Epithelial cell of proximal tubule (primary cell): ENCODE measurements at regions not wholly inside any gene's neighbourhood (a gene's known extent, or its start where the extent isn't known, plus 50 kb on each side); places are given as distances from the start of the nearest gene placed in this dataset.

Source experiments
- DNase-seq: peaks from one replicate; pipeline ENCODE4 v3.0.0-alpha.2; 2011; ENCODE audit warnings: low read depth
- H3K4me3 ChIP-seq: 2 replicates; pipeline ENCODE4 v1.5.1; 2011; ENCODE audit warnings: low read depth, mild to moderate bottlenecking, low read length
- TF ChIP-seq, protein P1 (sequence below): conservative IDR thresholded peaks from 2 replicates; pipeline ENCODE4 v1.5.1; 2012; ENCODE audit warnings: low read depth, mild to moderate bottlenecking, low read length

DNA sequence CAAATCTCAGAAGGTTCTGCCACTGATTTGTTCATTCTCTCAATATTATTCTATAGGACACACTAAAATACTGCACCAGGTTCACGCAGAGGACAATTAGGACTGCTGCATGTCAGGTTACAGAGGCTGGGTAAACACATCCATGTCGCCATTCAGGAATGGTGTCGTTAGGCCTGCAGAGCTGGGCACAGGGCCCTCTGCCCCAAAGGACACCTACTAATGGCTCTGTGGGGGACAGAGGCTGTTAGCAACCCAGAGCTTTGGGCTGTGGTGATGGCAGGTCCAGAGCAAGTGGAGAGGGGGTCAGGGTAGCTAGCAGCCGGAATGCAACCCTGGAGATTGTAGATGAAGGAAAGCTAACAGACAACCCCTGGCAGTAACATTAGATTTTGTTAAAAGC lies 115.9 kb downstream of the TTC32 start:
- TF ChIP-seq, protein P1, sequence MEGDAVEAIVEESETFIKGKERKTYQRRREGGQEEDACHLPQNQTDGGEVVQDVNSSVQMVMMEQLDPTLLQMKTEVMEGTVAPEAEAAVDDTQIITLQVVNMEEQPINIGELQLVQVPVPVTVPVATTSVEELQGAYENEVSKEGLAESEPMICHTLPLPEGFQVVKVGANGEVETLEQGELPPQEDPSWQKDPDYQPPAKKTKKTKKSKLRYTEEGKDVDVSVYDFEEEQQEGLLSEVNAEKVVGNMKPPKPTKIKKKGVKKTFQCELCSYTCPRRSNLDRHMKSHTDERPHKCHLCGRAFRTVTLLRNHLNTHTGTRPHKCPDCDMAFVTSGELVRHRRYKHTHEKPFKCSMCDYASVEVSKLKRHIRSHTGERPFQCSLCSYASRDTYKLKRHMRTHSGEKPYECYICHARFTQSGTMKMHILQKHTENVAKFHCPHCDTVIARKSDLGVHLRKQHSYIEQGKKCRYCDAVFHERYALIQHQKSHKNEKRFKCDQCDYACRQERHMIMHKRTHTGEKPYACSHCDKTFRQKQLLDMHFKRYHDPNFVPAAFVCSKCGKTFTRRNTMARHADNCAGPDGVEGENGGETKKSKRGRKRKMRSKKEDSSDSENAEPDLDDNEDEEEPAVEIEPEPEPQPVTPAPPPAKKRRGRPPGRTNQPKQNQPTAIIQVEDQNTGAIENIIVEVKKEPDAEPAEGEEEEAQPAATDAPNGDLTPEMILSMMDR: no peak
- DNase-seq: no peak
- no peak overlapping the region for H3K4me3 ChIP-seq

GRCh38 chr2:19785447-19785846 lies 116.3 kb downstream of the TTC32 start:
- H3K4me3 ChIP-seq: no peak overlapping the region
- DNase-seq: no peak
- TF ChIP-seq, protein P1: no peak

DNA sequence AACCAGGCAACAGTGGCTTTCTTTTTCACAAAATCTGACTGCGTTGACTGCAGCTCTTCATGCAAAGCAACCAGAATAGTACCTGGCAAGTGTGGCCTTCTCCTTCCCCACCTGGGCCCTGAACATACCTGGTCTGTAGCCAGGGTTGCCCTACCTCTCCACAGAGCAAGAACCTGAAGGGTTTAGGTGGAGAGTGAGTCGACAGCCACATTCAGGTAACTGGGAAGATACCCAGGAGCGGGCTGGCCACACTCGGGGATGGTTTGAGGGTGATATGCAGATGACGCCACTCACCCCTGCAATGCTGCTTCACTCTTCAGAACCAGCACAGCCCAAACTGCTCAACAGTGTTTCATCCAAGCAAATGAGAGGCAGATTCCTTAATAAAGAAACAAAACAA lies 117.3 kb downstream of the TTC32 start:
- H3K4me3 ChIP-seq: no peak overlapping the region
- TF ChIP-seq, protein P1: no peak
- DNase-seq: no peak

DNA sequence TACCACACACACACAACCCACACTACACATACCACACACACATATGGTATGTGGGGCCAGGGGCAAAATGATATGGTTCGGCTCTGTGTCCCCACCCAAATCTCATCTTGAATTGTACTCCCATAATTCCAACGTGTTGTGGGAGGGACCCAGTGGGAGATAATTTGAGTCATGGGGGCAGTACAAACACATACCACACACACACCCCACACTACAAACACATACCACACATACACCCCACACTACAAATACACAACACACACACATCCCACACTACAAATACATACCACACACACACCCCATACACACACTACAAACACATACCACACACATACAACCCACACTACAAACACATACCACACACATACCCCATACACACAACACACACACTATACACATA lies 117.8 kb downstream of the TTC32 start:
- H3K4me3 ChIP-seq: no peak overlapping the region
- TF ChIP-seq, protein P1: no peak
- DNase-seq: no peak

- no peak overlapping the region for H3K4me3 ChIP-seq
- peak; percentile 59 for DNase-seq
- TF ChIP-seq, protein P1: no peak
These were observed 124.8 kb downstream of the TTC32 start for GRCh38 chr2:19776941-19777514.

DNA sequence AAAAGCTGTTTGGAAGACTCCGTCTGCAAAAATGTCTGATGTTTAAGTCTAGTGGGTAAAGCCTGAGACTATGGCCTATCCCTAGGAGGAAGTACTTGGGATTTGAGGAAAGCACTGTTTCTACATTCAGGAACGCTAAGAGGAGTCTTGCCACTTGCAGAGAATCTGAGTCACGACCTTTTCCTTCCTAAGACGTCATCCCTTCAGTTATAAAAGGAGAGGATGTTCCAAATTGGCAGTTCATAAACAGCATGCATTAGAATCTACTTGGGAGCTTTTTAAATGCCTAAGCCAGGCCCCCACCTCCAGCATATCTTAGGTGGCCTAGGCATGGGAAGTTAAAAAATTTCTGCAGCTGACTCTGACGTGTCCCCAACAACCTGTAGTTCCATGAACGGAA lies 125.9 kb downstream of the TTC32 start:
- H3K4me3 ChIP-seq: no peak overlapping the region
- TF ChIP-seq, protein P1: no peak
- DNase-seq: no peak

DNA sequence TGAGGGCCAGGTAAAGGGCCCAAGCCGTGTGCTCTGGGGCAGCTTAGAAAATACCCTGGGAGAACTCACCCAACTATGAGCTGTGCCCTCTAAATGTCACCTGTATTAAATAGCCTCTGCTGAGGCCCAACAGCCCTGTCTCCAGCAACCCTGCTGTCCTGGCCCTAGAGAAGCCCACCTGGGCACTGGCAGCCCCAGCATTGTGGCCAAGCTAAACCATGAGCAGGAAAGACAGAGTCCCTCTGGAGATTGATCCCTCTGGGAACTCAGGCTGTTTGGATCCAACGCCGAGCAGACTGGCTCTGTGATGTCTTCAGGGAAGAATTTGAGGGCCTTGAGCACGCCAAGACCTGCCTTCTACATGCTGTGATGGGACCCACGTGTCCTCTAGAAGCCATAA lies 126.5 kb downstream of the TTC32 start:
- TF ChIP-seq, protein P1: no peak
- no peak overlapping the region for H3K4me3 ChIP-seq
- DNase-seq: no peak
